Sigmoid colon (tissue), 6 donors: ENCODE measurements at regions not wholly inside any gene's neighbourhood (a gene's known extent, or its start where the extent isn't known, plus 50 kb on each side); places are given as distances from the start of the nearest gene placed in this dataset.
A peak's percentile ranks its signal among the peaks of the same experiment; 100 is the strongest.

ENCODE experiments used
- DNase-seq: peaks from one replicate; pipeline ENCODE4 v3.0.0-alpha.2; 2019
- H3K27ac ChIP-seq, 4 donors: fragments of 200-600 bp; sonication (generic); one replicate each; pipeline ENCODE4 v1.5.1; 2016 to 2019; ENCODE audit warnings: mild to moderate bottlenecking in 1 of 4
- H3K27me3 ChIP-seq, 3 donors: fragments of 200-600 bp; sonication (generic); one replicate each; pipeline ENCODE4 v1.5.1; 2019; ENCODE audit warnings: mild to moderate bottlenecking in 1 of 3
- H3K36me3 ChIP-seq, 4 donors: fragments of 200-600 bp; sonication (generic); one replicate each; pipeline ENCODE4 v1.5.1; 2016 to 2019
- H3K4me1 ChIP-seq, 4 donors: fragments of 200-600 bp; sonication (generic); one replicate each; pipeline ENCODE4 v1.5.1; 2017 to 2019
- H3K4me3 ChIP-seq, 4 donors: fragments of 200-600 bp; sonication (generic); one replicate each; pipeline ENCODE4 v1.5.1; 2017 to 2019; ENCODE audit warnings: mild to moderate bottlenecking in 2 of 4, moderate library complexity in 1 of 4
- H3K9me3 ChIP-seq, 4 donors: fragments of 200-600 bp in 3 of 4; sonication (generic) in 3 of 4; one replicate each; pipeline versions ENCODE4 v1.5.1 to v1.6.1; 2013 to 2019
- CTCF ChIP-seq, 4 experiments: fragments of 450-650 bp in 3 of 4; fragments of 200-600 bp in 1 of 4; IDR thresholded peaks; one replicate each; pipeline ENCODE4 v1.5.1; 2016 to 2019; ENCODE audit warnings: antibody characterized with exemption in 4 of 4, mild to moderate bottlenecking in 3 of 4, moderate library complexity in 2 of 4
- EP300 ChIP-seq, 4 donors: sonication (generic); formaldehyde crosslinking; IDR thresholded peaks; one replicate each; pipeline ENCODE4 v1.6.1; 2017; ENCODE audit warnings: antibody characterized with exemption in 4 of 4
- POLR2A ChIP-seq, 2 donors: fragments of 450-650 bp; IDR thresholded peaks; one replicate each; pipeline ENCODE4 v1.6.1; 2016; ENCODE audit warnings: antibody characterized with exemption in 2 of 2, mild to moderate bottlenecking in 2 of 2, moderate library complexity in 2 of 2
- POLR2AphosphoS5 ChIP-seq, 4 donors: sonication (generic); formaldehyde crosslinking; IDR thresholded peaks; one replicate each; pipeline ENCODE4 v1.6.1; 2017; ENCODE audit warnings: antibody characterized with exemption in 4 of 4
- WGBS, 2 donors: extraction: QIAGEN DNeasy Blood & Tissue Kit; methylation state at CpG; one replicate each; pipeline ENCODE4 v1.1.7; 2013; 5-methylcytosine and 5-hydroxymethylcytosine counted together
- intact Hi-C: fragments of 100-400 bp; cut with DNase I; formaldehyde crosslinking; loops from one replicate; pipeline ENCODE4 v1.15.1; 2023
- donor health status: healthy with polysubstance abuse.
- donor health status: healthy.

DNA sequence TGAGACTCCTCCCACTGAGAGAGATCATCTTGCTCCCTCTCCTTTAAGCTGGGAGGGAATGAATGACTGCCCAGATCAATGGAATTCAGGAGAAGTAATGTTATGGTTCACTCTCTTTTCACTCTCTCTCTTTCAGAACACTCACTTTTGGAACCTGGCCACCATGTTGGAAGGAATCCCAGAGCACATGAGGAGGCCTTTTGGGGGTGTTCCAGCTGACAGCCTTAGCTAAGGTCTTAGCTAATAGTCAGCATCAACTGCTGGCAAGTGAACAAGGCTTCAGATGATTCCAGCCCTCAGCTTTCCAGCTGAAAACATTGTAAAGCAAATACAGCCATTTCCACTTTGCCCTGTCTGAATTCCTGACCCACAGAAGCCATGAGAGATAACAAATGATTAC lies 124.0 kb upstream of the CLNK start:
- peak; percentile 67 for DNase-seq
- H3K9me3 ChIP-seq, result no peaks in the 10 kb centered on the region

DNA sequence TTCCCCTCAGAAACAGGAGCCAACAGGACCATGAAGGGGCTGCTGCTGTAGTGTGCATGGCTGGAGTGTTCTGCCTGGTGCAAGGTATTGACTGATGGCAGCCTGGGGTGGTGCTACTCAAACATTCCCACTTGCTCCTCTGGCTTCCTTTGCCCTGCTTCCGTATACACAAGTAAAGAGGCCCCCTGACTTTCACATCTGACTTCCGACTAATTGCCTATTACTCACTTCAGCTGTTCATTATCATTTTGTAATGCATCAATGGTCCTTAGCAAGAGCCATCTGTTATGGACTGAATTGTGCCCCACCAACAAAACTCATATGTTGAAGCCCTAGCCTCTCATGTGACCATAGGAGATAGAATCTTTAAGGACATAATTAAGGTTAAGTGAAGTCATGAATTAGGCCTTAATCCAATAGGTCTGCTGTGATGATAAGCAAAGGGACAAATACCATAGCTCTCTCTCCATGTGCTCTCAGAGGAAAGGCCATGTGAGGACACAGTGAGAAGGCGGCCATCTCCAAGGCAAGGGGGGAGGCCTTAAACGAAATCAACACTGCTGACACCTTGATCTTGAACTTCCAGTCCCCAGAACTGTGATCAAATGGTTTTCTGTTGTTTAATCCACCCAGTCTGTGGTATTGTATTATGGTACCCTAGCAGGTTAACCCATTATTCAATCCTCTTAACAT lies 122.5 kb upstream of the CLNK start:
- DNase-seq, result no peak
- intact Hi-C loops, result no loop called here
- 78 to 95% methylated on average over 4 of the region's 4 CpGs for WGBS, 2 donors
- Histone ChIP-seq H3K9me3 (no peaks in the 10 kb centered on the region), H3K4me3 (no peak overlapping the region), H3K4me1 (peaks cover 0 to 17% (median 13%) of the 10 kb centered on the region in 4 donors), H3K27ac (no peak overlapping the region), H3K36me3 (no peaks in the 10 kb centered on the region), H3K27me3 (no peaks in the 10 kb centered on the region)
- TF ChIP-seq POLR2AphosphoS5 (IDR thresholded peaks at IDR 0.05), result no peak
- no peak for TF ChIP-seq EP300 (IDR thresholded peaks at IDR 0.05)
- no peak for TF ChIP-seq CTCF (IDR thresholded peaks at IDR 0.05)
- no peak for TF ChIP-seq POLR2A (IDR thresholded peaks at IDR 0.05)

More for the DNA sequence above, 124.0 kb upstream of the CLNK start:
- no peak overlapping the region for H3K27ac ChIP-seq
- peaks cover 0 to 11% (median 9%) of the 10 kb centered on the region in 4 donors for H3K4me1 ChIP-seq
- intact Hi-C loops, result no loop called here
- no peak for TF ChIP-seq EP300 (IDR thresholded peaks at IDR 0.05)
- peak in 2 of 4 donors; percentile 17 for TF ChIP-seq POLR2AphosphoS5 (IDR thresholded peaks at IDR 0.05)
- TF ChIP-seq POLR2A (IDR thresholded peaks at IDR 0.05), result no peak
- H3K27me3 ChIP-seq, result no peaks in the 10 kb centered on the region
- H3K4me3 ChIP-seq, result no peak overlapping the region
- no peaks in the 10 kb centered on the region for H3K36me3 ChIP-seq

- peaks cover 0 to 17% (median 13%) of the 10 kb centered on the region in 4 donors for H3K4me1 ChIP-seq
- no peaks in the 10 kb centered on the region for H3K27me3 ChIP-seq
- H3K9me3 ChIP-seq, result no peaks in the 10 kb centered on the region
- intact Hi-C loops, result no loop called here
- no peak for DNase-seq
- H3K36me3 ChIP-seq, result no peaks in the 10 kb centered on the region
- H3K27ac ChIP-seq, result no peak overlapping the region
- TF ChIP-seq CTCF (IDR thresholded peaks at IDR 0.05) (no peak), EP300 (IDR thresholded peaks at IDR 0.05) (no peak), POLR2AphosphoS5 (IDR thresholded peaks at IDR 0.05) (no peak), POLR2A (IDR thresholded peaks at IDR 0.05) (no peak)
- no peak overlapping the region for H3K4me3 ChIP-seq
- WGBS, 2 donors, result 25 to 33% methylated on average over 4 of the region's 4 CpGs
Measured at GRCh38 chr4:10803713-10804343, 119.3 kb upstream of the CLNK start.

GRCh38 chr4:10787365-10787764 lies 102.8 kb upstream of the CLNK start:
- H3K9me3 ChIP-seq, result no peaks in the 10 kb centered on the region
- H3K4me3 ChIP-seq, result no peak overlapping the region
- H3K27ac ChIP-seq, result no peak overlapping the region
- H3K27me3 ChIP-seq, result no peaks in the 10 kb centered on the region
- DNase-seq, result no peak
- intact Hi-C loops, result no loop called here
- no peaks in the 10 kb centered on the region for H3K36me3 ChIP-seq
- peaks cover 0 to 18% (median 14%) of the 10 kb centered on the region in 4 donors for H3K4me1 ChIP-seq
- TF ChIP-seq POLR2A (IDR thresholded peaks at IDR 0.05) (no peak), POLR2AphosphoS5 (IDR thresholded peaks at IDR 0.05) (no peak), EP300 (IDR thresholded peaks at IDR 0.05) (no peak), CTCF (IDR thresholded peaks at IDR 0.05) (no peak)

DNA sequence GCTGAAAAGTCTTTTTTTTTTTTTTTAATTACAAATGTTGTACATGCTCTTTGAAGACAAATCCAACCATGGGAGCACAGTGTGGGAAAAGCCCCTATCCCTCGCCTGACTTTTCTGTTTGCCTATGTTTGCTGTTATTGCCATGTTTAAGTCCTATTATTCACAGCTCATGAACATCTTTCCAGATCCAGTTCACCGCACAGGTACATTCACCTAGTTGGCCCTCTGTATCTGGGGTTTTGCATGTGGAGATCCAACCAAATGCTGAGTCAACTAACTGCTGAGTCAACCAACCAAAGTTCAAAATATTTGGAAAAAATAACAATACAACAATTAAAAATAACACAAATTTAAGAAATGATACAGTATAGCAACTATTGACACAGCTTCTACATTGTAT lies 100.1 kb upstream of the CLNK start:
- intact Hi-C loops, result no loop called here
- H3K4me1 ChIP-seq, result peaks cover 0 to 22% (median 14%) of the 10 kb centered on the region in 4 donors
- H3K27ac ChIP-seq, result no peak overlapping the region
- no peak overlapping the region for H3K4me3 ChIP-seq
- TF ChIP-seq POLR2AphosphoS5 (IDR thresholded peaks at IDR 0.05), result no peak
- no peak for DNase-seq
- no peaks in the 10 kb centered on the region for H3K36me3 ChIP-seq
- no peaks in the 10 kb centered on the region for H3K9me3 ChIP-seq
- 93 to 96% methylated on average over 2 of the region's 2 CpGs for WGBS, 2 donors
- H3K27me3 ChIP-seq, result no peaks in the 10 kb centered on the region
